GM21381 (cell line): ENCODE measurements at regions not wholly inside any gene's neighbourhood (a gene's known extent, or its start where the extent isn't known, plus 50 kb on each side); places are given as distances from the start of the nearest gene placed in this dataset.

ENCODE experiments used
- ATAC-seq: cut with Tn5 transposase; IDR thresholded peaks from one replicate; pipeline ENCODE4 v1.9.1; 2021; ENCODE audit warnings: mild to moderate bottlenecking, moderate library complexity; ENCODE audit not compliant: unreplicated experiment

DNA sequence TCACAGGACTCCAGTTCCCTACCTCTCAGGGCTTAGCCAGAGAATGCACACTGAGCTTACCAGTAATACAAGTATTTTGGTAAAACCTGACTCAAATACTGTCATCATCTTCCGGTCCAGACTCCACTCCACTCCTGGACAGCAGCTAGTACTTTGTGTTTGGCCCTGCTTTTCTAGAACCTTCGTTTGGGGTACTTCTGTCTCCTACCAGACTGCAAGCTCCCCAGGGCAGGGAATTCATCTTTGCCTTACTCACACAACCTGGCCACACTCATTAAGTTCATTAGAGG lies 108.9 kb upstream of the CDC42EP3 start:
- ATAC-seq, result no peak

DNA sequence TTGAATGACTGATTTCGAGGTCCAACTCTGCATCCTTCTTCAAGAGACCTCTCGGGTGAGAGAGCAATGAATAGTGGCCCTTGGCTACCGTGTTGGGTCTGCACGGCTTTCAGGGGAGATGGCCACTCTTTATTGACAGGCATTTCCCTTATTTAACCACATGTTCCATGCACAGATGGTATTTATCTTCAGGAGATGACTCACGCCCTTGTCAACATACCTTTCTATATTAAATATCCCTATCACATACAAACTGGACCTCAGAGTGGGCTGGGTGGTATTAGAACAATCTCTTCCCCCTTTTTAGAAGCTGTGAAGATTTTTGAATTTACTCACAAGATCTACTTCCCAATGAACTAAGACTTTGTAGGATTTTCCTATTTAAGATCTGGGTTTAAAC lies 109.6 kb upstream of the CDC42EP3 start:
- ATAC-seq, result no peak

DNA sequence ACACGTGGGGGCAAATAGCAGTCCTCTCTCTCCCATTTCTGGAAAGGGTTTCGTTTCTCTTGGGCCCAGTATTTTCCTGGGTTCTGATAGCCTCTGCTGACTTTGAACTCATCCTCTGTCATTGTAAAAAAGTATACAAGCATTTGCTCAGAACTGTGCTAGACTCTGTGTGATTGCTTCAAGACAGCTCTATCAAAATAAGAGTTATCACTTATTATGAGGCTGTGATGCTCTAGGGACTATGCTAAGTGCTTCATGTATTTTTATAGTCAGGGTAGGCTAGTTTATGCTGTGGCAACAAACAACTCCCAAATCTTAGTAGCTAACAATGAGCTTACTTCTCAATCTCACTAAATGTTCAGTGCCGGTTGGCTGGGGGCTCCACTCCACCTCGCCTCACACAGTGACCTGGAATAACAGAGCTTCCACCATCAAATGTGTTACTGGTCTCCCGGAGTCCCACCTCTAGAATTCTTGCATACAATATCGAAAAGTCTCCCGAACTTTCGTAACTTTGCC lies 110.8 kb upstream of the CDC42EP3 start:
- ATAC-seq, result no peak

DNA sequence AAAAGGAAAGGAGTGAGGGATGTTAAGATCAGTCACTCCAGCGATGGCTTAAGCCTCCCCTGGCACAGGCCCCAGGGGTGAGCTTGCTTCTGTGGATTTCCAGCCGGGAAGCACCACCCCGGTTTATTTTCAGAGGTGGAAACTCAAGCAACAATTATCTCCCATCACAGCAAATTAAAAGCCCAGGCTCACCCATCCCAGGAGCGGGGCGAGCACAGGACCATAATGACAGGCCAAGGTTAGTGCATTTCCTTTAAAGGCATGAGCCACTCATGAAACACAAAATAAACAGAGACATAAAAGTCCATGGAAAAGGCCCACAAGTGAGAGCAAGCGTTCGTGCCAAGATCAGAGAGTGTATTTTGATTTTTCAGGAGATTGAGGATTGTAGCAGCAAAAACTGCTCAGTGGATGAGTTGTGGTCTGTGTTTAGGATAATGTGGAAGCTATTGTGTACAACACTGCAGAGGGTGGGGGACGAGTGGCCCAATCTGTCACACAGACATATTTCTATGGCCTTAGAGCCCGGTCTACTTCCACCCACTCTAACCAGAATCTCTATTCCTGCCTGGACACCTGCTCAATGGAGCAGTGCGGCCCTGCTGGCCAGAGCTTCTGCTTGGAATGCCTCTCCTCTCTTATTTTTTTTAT lies 111.4 kb upstream of the CDC42EP3 start:
- ATAC-seq, result no peak

DNA sequence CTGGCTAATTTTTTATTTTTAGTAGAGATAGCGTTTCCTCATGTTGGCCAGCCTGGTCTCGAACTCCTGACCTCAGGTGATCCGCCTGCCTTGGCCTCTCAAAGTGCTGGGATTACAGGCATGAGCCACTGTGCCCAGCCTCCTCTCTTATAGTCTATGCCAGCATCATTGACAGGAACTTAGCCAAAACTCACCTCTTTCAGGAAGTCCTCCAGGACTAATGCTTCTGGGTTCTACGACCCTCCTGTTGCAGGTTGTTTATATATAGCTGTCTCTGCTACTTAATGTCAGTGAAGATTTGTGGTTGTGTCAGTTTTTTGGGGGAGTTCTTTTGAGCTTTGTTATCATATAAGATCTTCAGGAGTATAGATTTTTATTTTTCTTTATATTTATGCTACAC lies 112.1 kb upstream of the CDC42EP3 start:
- no peak for ATAC-seq

DNA sequence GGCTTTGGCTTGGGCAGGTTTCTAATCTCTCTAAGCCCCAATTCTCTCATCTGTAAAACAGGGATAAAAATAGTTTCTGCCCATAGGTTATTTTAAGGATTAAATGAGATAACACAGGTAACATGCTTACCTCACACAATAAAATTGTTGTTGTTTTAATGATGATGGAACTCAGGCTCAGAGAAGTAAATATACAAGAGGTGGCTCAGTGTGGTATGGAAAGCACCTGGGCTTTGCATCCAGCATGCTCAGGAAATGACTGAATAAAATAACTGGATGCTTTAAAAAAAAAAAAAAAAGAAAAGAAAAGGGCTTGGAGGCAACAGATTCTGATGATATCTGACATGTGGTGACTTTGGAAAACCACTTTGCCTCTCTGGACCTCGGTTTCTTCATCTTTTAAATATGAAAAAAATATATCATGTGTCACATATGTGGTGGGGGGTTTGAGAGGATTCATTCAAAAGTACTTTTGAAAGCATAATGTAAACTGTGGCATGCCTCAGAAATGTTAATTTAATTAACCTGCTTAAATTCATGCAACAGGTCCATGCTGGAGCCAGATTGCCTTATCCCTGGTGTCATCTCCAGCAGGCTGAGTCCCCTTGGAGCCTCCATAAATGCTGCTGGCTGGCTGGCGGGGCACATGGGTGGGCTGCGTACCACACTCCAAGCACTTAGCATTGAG lies 112.8 kb upstream of the CDC42EP3 start:
- ATAC-seq, result no peak

DNA sequence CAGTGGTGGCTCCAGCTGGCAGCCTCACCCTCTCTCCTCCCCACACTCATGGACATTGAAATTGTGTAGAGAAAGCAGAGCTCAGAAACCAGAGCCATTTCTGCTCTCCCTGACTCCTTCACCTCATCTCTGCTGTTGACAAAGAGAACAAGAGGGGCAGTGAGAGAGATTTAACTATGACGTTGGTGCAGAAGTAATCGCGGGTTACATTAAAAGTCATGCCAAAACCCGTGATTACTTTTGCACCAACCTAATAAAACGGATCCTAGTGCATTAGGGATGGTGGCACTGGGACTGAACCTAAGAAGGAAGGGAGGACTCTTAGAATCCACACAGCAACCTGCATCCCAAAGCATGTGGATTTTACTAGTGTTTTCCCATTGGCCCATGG lies 113.3 kb upstream of the CDC42EP3 start:
- no peak for ATAC-seq

DNA sequence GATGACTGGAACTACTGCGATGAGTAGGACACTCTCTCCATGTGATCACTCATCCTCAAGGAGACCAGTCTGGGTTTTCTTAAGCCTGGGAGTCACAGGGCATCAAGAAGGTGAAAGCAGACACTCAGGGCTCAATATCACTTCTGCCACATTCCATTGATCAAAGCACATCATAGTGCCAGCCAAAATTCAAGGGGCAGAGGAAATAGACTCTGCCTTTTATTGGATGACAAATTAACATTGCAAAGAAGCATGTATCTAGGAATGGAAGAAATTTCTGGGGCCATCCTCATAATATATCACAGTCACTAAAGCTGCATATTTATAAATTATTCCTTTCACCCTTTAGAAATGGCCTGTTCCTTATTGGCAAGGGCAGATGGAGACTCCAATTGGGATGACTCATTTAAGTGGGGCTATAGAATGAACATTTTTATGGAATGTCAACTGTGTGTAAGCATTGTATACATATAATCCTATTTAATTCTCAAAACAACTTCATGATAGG lies 114.8 kb upstream of the CDC42EP3 start:
- ATAC-seq, result no peak

DNA sequence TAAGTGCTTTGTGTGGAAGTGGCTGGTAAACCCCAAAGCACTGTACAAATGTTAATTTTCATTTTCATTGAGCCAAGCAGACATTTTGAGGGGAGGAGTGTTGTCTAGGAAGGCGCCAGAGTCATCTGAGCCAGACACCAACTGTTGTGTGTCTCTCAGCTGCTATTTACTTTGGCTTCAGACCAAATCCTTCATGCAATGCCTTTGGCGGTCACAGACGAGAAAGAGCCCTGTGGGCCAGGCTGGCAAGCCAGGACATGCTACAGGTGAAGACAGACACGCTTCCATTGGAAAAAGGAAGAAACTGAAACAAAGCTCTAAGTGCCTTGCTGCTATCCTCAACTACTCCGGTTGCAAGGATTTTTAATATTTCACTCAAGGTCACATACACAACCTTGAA lies 115.4 kb upstream of the CDC42EP3 start:
- no peak for ATAC-seq

DNA sequence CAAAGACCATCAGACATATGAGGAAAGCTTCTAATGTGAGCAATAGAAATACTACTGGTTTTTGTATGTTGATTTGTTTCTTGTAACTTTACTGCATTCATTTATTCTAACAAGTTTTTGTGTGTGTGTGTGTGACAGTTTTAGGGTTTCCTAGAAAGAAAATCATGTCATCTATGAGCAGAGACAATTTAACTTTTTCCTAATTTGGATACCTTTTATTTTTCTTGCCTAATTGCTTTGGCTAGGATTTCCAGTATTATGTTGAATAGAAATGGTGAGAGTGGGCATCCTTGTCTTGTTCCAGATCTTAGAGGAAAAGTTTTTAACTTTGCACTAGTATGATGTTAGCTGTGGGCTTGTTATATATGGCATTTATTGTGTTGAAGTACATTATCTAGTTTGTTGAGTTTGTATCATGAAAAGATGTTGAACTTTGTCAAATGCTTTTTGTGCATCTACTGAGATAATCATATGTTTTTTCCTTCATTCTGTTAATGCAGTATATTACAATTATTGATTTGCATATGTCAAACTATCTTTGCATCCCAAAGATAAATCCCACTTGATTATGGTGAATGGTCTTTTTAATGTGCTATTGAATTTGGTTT lies 117.3 kb upstream of the CDC42EP3 start:
- ATAC-seq, result no peak

DNA sequence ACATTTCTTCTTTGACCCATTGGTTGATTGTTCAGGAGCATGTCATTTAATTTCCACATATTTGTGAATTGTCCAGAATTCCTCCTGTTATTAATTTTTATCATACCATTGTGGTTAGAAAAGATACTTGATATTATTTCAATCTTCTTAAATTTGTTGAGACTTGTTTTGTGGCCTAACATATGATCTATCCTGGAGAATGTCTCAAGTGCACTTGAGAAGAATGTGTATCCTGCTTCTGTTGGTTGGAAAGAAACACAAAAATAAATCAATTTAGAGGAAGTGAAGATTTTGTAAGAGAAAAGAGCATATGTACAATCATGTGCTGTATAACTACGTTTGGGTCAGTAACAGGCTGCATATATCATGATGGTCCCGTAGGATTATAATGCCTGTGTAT lies 118.6 kb upstream of the CDC42EP3 start:
- no peak for ATAC-seq

DNA sequence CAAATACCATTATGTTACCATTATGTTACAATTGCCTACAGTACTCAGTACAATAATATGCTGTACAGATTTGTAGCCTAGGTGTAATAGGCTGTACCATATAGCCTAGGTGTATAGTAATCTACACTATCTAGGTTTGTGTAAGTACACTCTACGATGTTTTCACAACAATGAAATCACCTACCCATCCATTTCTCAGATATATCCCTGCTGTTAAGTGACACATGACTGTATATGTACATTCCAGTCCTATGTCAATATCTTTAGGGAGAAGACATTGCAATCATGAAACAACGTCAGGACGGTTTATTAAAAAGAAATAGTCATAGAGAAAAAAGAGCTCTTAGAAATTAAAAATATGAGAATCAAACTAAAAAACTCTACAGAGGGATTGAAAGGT lies 119.0 kb upstream of the CDC42EP3 start:
- no peak for ATAC-seq

DNA sequence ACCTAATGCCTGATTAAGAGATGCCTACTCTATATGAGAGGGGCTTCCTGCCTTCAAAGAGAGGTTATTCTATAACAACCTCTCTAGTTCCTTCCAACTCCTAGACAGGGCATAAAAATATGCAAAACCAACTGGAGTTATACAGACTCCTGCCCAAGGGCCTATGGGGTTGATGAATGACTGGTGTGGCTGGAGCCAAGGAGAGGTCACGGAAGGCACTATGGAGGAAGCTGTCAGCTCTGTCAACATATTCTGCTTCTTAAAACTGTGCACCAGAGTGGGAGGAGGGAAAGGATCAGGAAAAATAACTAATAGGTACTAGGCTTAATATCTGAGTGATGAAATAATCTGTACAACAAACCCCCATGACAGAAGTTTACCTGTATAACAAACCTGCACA lies 120.9 kb upstream of the CDC42EP3 start:
- no peak for ATAC-seq

DNA sequence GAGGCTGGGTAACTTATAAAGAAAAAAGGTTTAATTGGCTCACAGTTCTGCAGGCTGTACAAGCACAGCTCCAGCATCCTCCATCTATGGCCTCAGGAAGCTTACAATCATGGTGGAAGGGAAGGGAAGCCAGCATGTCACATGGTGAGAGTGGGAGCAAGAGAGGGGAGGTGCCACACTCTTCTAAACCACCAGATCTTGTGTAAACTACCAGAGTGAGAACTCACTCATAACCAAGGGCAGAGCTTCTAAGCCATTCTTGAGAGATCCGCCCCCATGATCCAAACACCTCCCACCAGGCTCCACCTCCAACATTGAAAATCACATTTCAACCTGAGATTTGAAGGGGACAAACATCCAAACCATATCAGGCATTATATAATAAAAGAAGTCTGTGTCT lies 121.6 kb upstream of the CDC42EP3 start:
- ATAC-seq, result no peak

DNA sequence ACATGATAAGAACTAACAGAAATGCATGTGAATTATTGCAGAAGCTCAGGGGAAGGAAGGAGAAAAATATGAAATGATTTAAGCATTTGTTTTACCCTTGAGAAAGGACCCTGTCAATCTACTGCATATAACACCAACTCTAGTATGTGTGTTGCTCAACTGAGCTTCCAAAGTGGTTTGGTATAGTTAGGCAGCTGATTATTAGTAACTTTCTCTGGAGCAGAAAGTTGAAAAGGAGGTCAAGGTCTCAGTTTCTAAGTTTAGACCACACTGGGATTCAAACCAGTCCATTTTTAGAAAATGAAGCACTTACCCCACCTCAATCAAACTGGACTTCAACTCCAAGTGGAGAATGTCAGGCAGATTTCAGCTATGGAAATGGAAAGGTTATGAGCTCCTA lies 123.3 kb upstream of the CDC42EP3 start:
- ATAC-seq, result no peak

DNA sequence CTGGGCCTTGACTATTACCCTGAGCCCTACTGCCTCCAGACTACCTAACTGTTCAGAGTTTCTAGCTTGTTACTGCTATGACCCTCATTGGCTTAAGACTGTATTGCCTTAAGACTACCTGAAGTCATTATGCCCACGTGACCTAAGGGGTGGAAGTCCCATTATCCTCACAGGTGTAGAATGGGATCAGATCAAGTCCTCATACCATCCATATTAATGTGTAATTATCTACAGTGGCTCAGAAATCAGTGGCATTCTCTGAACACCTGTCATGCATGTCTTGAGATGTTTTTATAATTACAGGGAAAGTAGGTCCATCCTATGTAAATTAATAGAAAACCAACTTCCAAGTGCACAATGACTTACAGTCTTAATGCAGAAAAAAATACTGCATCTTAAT lies 124.0 kb upstream of the CDC42EP3 start:
- ATAC-seq, result no peak

DNA sequence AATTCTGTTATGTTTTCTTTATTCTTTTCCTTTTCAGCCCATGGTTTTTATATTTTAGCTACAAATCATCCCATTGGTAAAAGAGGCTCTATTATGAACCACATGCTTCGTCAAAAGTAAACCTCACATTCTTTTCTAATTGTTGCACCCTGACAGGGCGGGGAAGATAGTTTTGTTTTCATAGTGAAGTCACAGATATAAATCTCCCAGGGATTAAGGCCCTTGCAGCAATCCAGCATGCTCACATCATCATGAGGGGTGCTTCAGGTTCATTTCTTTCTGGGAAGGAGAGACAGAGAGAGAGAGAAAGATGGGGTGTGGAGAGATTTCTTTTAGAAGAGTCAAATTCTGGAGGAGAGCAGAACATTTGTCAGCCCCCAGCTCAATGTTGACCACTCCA lies 124.5 kb upstream of the CDC42EP3 start:
- ATAC-seq, result no peak

DNA sequence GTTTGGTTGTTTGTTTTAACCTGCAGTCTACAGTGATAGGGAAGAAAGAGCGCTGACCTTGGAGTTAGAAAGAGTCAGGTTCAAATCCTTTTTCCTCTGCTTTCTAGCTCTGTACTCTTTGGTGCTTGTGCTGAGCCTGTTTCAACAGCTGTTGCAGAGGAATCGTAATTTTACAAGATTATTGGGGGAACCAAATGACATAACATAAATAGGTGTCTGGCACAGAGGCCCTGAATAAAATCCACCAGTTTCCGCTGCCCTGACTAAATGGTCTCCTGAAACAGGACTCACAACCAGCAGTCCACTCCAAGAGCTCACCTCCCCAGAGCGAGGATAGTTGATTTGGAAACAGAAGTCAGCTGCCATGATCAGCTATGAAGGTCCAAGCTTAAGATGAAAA lies 125.0 kb upstream of the CDC42EP3 start:
- no peak for ATAC-seq

DNA sequence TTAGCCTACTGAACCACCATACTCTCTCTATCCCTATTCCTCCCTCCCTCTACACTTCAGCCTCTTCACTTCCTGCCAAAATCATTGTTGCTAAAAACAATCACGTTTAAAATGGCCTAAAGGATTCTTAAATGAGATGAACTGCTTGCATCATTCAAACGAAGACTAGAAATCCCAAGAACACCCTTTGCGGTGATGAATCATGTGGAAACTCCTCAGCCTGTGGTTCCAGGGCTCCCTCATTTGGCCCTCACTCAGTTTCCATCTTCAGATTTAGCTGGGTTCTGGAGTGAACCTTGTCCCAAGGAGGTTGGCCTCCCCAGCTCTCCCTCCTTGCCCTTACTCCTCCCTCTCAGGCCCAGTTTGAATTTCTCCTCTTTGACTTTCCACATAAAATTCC lies 125.6 kb upstream of the CDC42EP3 start:
- ATAC-seq, result no peak

DNA sequence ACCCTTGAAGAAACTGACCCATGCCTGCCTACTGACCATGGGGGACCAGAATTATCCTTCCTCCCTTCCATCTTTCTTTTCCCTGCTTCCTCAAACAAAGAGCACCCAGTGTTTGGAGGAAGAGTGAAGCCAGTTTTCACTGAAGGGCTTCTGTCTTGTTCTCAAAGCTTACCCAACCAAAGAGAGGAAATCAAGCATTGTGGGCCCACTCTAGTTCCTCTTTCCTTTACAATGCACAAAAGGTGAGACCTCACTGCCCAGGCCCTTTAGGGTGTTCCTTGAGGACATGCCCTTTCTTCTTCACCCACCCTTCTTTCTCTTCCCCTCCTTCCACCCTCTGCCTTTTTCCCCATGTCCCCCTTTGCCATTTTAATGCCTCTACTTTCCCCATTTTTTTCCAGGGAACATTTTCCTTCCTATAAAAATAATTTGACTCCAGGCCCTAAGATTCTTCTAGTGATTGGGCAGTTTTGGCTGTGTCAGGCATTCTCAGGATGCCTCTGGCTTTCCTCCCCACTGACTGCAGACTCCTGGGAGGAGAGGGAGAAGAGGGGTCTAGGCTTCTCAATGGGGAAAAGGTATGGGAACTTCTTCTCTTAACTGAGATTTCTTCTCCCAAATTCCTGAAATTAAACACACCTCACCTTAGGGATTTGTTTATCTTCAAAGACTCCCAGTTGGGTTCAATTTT lies 126.6 kb upstream of the RMDN2 start:
- no peak for ATAC-seq

DNA sequence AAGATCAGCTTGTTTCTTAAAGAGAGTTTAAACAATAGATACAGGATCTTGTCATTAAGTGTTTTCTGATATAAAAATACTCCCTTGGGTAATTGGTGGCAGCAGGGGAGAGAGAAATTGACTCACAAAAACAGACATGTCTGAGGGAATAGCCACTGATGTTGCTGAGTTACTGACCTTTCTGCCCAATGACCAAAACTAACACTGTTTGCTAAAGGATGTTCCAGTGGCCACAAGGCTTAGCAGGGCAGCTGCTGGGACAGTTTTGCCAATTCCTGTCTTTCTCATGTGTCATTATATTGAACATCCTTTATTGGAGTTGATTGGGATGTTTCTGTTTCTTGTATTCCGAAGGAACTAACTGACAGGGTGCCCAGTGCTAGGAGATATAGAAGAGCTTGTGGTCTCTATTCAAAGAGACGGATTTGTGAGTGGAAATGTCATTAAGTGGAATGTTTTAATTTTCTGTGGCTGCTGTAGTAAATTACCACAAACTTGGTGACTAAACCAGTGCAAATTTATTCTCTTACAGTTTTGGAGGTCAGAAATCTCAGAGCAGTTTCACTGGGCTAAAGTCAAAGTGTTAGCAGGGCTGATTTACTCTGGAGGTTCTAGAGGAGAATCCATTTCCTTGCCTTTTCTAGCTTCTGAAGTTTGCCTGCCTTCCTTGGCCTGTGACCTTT lies 124.8 kb upstream of the RMDN2 start:
- no peak for ATAC-seq
